ENCODE measurements at regions not wholly inside any gene's neighbourhood (a gene's known extent, or its start where the extent isn't known, plus 50 kb on each side); places are given as distances from the start of the nearest gene placed in this dataset.

- H3K4me3 ChIP-seq, result no peak overlapping the region
- no peak overlapping the region for H3K4me3 Mint-ChIP-seq
- TF ChIP-seq EZH2phosphoT487 (IDR thresholded peaks at IDR 0.05) (no peak), EZH2 (IDR thresholded peaks at IDR 0.05) (no peak), CTCF (IDR thresholded peaks at IDR 0.05) (no peak)
- H3K9me3 Mint-ChIP-seq, result no peaks in the 10 kb centered on the region
- no peaks in the 10 kb centered on the region for H3K36me3 Mint-ChIP-seq
- H3K27ac Mint-ChIP-seq, result no peak overlapping the region
- H3K27me3 ChIP-seq, result no peaks in the 10 kb centered on the region
- no peaks in the 10 kb centered on the region for H3K4me1 ChIP-seq
- no peaks in the 10 kb centered on the region for H3K79me2 ChIP-seq (ENCODE audit: low read depth)
- H3K27me3 Mint-ChIP-seq (ENCODE audit: insufficient read depth, low read depth), result no peaks in the 10 kb centered on the region
- no peaks in the 10 kb centered on the region for H3K4me1 Mint-ChIP-seq
- no peak overlapping the region for H2AFZ ChIP-seq (replicated peaks)
- H3K4me2 ChIP-seq, result no peak overlapping the region
- H3K27ac ChIP-seq, result no peak overlapping the region
- H3K36me3 ChIP-seq, result no peaks in the 10 kb centered on the region
- H3F3A ChIP-seq (ENCODE audit: low read depth), result no peaks in the 10 kb centered on the region
- no peaks in the 10 kb centered on the region for H3K9me3 ChIP-seq (ENCODE audit: low read depth)
- no peak overlapping the region for H3K9ac ChIP-seq
- DNase-seq (ENCODE audit: low spot score), result no peak
- no peaks in the 10 kb centered on the region for H4K20me1 ChIP-seq (ENCODE audit: low read depth)
Measured at GRCh38 chr13:84980571-84980970, 818.6 kb downstream of the SLITRK6 start.

GRCh38 chr13:84978851-84979250 lies 820.4 kb downstream of the SLITRK6 start:
- no peaks in the 10 kb centered on the region for H3K36me3 Mint-ChIP-seq
- no peaks in the 10 kb centered on the region for H3K9me3 Mint-ChIP-seq
- no peaks in the 10 kb centered on the region for H4K20me1 ChIP-seq (ENCODE audit: low read depth)
- DNase-seq (ENCODE audit: low spot score), result no peak
- no peaks in the 10 kb centered on the region for H3K27me3 ChIP-seq
- H3K36me3 ChIP-seq, result no peaks in the 10 kb centered on the region
- H3K27ac Mint-ChIP-seq, result no peak overlapping the region
- H3K27ac ChIP-seq, result no peak overlapping the region
- H3K9ac ChIP-seq, result no peak overlapping the region
- no peak overlapping the region for H3K4me3 Mint-ChIP-seq
- H3K9me3 ChIP-seq (ENCODE audit: low read depth), result no peaks in the 10 kb centered on the region
- peaks cover 6% of the 10 kb centered on the region for H3K4me1 Mint-ChIP-seq
- H3F3A ChIP-seq (ENCODE audit: low read depth), result no peaks in the 10 kb centered on the region
- H3K4me2 ChIP-seq, result no peak overlapping the region
- H3K4me3 ChIP-seq, result no peak overlapping the region
- no peaks in the 10 kb centered on the region for H3K27me3 Mint-ChIP-seq (ENCODE audit: insufficient read depth, low read depth)
- TF ChIP-seq EZH2phosphoT487 (IDR thresholded peaks at IDR 0.05) (no peak), CTCF (IDR thresholded peaks at IDR 0.05) (no peak), EZH2 (IDR thresholded peaks at IDR 0.05) (no peak)
- H3K79me2 ChIP-seq (ENCODE audit: low read depth), result no peaks in the 10 kb centered on the region
- H2AFZ ChIP-seq (replicated peaks), result no peak overlapping the region
- H3K4me1 ChIP-seq, result peaks cover 4% of the 10 kb centered on the region

- Mint-ChIP-seq H3K27me3 (ENCODE audit: insufficient read depth, low read depth) (no peaks in the 10 kb centered on the region), H3K4me1 (peaks cover 11% of the 10 kb centered on the region), H3K27ac (no peak overlapping the region), H3K4me3 (no peak overlapping the region), H3K9me3 (no peaks in the 10 kb centered on the region), H3K36me3 (no peaks in the 10 kb centered on the region)
- Histone ChIP-seq H3K4me3 (no peak overlapping the region), H3K36me3 (no peaks in the 10 kb centered on the region), H2AFZ (replicated peaks) (peak overlapping the region; percentile 98), H3K4me1 (peaks cover 6% of the 10 kb centered on the region), H3K27ac (peak overlapping the region; percentile 22), H3K9ac (no peak overlapping the region), H3K9me3 (ENCODE audit: low read depth) (no peaks in the 10 kb centered on the region), H3K27me3 (no peaks in the 10 kb centered on the region), H3K79me2 (ENCODE audit: low read depth) (no peaks in the 10 kb centered on the region), H3F3A (ENCODE audit: low read depth) (no peaks in the 10 kb centered on the region), H4K20me1 (ENCODE audit: low read depth) (no peaks in the 10 kb centered on the region), H3K4me2 (no peak overlapping the region)
- peak; percentile 34 for DNase-seq (ENCODE audit: low spot score)
- TF ChIP-seq EZH2phosphoT487 (IDR thresholded peaks at IDR 0.05) (no peak), CTCF (IDR thresholded peaks at IDR 0.05) (no peak), EZH2 (IDR thresholded peaks at IDR 0.05) (no peak)
Measured at GRCh38 chr13:84973661-84974060, 825.6 kb downstream of the SLITRK6 start.
